Neuronal stem cell (in vitro differentiated cells): ENCODE measurements at regions not wholly inside any gene's neighbourhood (a gene's known extent, or its start where the extent isn't known, plus 50 kb on each side); places are given as distances from the start of the nearest gene placed in this dataset.
"Not testable (repeated sequence)": the region's sequence is repeated elsewhere in the genome, so short reads cannot be mapped to it uniquely, and the experiment has no call there.

ENCODE experiments used
- DNase-seq: peaks from one replicate; pipeline ENCODE4 v3.0.0-alpha.2; 2013; ENCODE audit warnings: low spot score
- H2AFZ ChIP-seq: one replicate; pipeline ENCODE4 v1.6.1; 2013; ENCODE audit warnings: mild to moderate bottlenecking, low read length, inconsistent platforms
- H2AK5ac ChIP-seq: 2 replicates; pipeline ENCODE4 v1.6.1; 2013; ENCODE audit warnings: low read depth, mild to moderate bottlenecking, inconsistent platforms, low read length, moderate library complexity, mixed read lengths
- H2BK120ac ChIP-seq: 2 replicates; pipeline ENCODE4 v1.6.1; 2013; ENCODE audit warnings: low read depth, mild to moderate bottlenecking, inconsistent platforms, low read length, moderate library complexity, mixed read lengths
- H2BK12ac ChIP-seq: one replicate; pipeline ENCODE4 v1.6.1; 2013; ENCODE audit warnings: low read length, inconsistent platforms
- H2BK15ac ChIP-seq: 2 replicates; pipeline ENCODE4 v1.6.1; 2013; ENCODE audit warnings: mild to moderate bottlenecking, low read length, inconsistent platforms, mixed read lengths
- H2BK5ac ChIP-seq: one replicate; pipeline ENCODE4 v1.6.1; 2013; ENCODE audit warnings: inconsistent platforms, mild to moderate bottlenecking, low read length, moderate library complexity
- H3K14ac ChIP-seq: one replicate; pipeline ENCODE4 v1.6.1; 2013; ENCODE audit warnings: low read length, inconsistent platforms
- H3K18ac ChIP-seq: 2 replicates; pipeline ENCODE4 v1.6.1; 2013; ENCODE audit warnings: low read length, inconsistent platforms
- H3K23ac ChIP-seq: 2 replicates; pipeline ENCODE4 v1.6.1; 2013; ENCODE audit warnings: low read depth, mild to moderate bottlenecking, mixed read lengths, low read length, inconsistent platforms; ENCODE audit not compliant: poor library complexity
- H3K27ac ChIP-seq: replicated peaks from 3 replicates; pipeline ENCODE4 v1.5.1; 2013; ENCODE audit warnings: low read length, inconsistent platforms
- H3K27me3 ChIP-seq, 3 experiments: 2 replicates each; pipeline ENCODE4 v1.6.1; 2013; ENCODE audit warnings: low read length in 3 of 3, mild to moderate bottlenecking in 2 of 3, inconsistent platforms in 1 of 3, low read depth in 1 of 3, mixed read lengths in 1 of 3, moderate library complexity in 1 of 3; ENCODE audit not compliant: control insufficient read depth in 3 of 3, insufficient read depth in 3 of 3
- H3K36me3 ChIP-seq, 2 donors: replicated peaks in 1 of 2; 2 replicates each; pipeline ENCODE4 v1.6.1; 2013; ENCODE audit warnings: low read length in 2 of 2; ENCODE audit not compliant: control insufficient read depth in 2 of 2, insufficient read depth in 2 of 2
- H3K4ac ChIP-seq: 2 replicates; pipeline ENCODE4 v1.6.1; 2013; ENCODE audit warnings: inconsistent platforms, mild to moderate bottlenecking, low read length, moderate library complexity
- H3K4me1 ChIP-seq, 2 donors: 1 replicate in 1 of 2; 2 replicates in 1 of 2; pipeline ENCODE4 v1.6.1; 2013; ENCODE audit warnings: low read length in 2 of 2, low read depth in 1 of 2; ENCODE audit not compliant: control insufficient read depth in 2 of 2, insufficient read depth in 1 of 2
- H3K4me2 ChIP-seq: one replicate; pipeline ENCODE4 v1.6.1; 2013; ENCODE audit warnings: mild to moderate bottlenecking, low read length, inconsistent platforms; ENCODE audit not compliant: insufficient read depth, poor library complexity, severe bottlenecking
- H3K4me3 ChIP-seq, 2 donors: 2 replicates each; pipeline ENCODE4 v1.5.1; 2013; ENCODE audit warnings: low read length in 2 of 2, mild to moderate bottlenecking in 2 of 2, inconsistent platforms in 1 of 2, moderate library complexity in 1 of 2
- H3K79me1 ChIP-seq: one replicate; pipeline ENCODE4 v1.6.1; 2013; ENCODE audit warnings: low read depth, mild to moderate bottlenecking, inconsistent platforms, low read length, moderate library complexity
- H3K9ac ChIP-seq: one replicate; pipeline ENCODE4 v1.6.1; 2013; ENCODE audit warnings: mild to moderate bottlenecking, low read depth, low read length, inconsistent platforms; ENCODE audit not compliant: poor library complexity
- H3K9me3 ChIP-seq, 2 donors: replicated peaks in 1 of 2; 2 replicates each; pipeline versions ENCODE3 to v1.6.1; 2013; ENCODE audit warnings: low read length in 2 of 2, mild to moderate bottlenecking in 2 of 2, inconsistent platforms in 1 of 2, low read depth in 1 of 2, mixed read lengths in 1 of 2, moderate library complexity in 1 of 2; ENCODE audit not compliant: control insufficient read depth in 2 of 2, insufficient read depth in 1 of 2
- H4K8ac ChIP-seq: one replicate; pipeline ENCODE4 v1.6.1; 2013; ENCODE audit warnings: low read depth, mild to moderate bottlenecking, inconsistent platforms, low read length, moderate library complexity
- H4K91ac ChIP-seq: one replicate; pipeline ENCODE4 v1.6.1; 2013; ENCODE audit warnings: low read length, low read depth, mild to moderate bottlenecking, inconsistent platforms; ENCODE audit not compliant: poor library complexity
- WGBS, 2 donors: extraction: QIAGEN DNeasy Blood & Tissue Kit; methylation state at CpG; one replicate each; pipeline ENCODE4 v1.1.7; 2013; ENCODE audit warnings: missing lambda C conversion rate in 2 of 2, mixed read lengths in 1 of 2; ENCODE audit not compliant: insufficient read length in 2 of 2, insufficient replicate concordance in 1 of 2; ENCODE audit errors: extremely low coverage in 2 of 2; 5-methylcytosine and 5-hydroxymethylcytosine counted together

DNA sequence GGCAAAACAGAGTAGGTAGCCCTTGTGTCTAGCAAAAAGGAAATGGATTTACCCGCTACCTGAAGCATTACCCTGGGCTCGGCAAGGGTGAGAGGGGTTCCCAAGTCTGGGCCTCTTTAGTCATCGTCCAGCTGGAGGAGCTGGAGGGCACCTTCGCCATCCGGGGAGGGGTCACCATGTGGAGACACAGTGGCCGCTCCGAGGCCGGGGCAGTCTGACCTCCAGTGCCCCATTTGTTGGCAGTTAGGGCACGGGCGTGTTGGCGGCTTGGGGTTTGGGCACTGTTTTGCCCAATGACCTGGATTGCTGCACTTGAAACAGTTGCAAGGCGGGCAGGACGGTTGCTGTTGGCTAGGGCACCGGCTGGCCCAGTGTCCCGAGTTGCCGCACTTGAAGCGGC lies 581.8 kb downstream of the SUCLG1 start:
- not testable (repeated sequence) for H3K23ac ChIP-seq, H3K4me3 ChIP-seq, H2AK5ac ChIP-seq, H4K8ac ChIP-seq, H3K27me3 ChIP-seq, H3K4me1 ChIP-seq, H2BK12ac ChIP-seq, H2BK5ac ChIP-seq, H4K91ac ChIP-seq, H3K27ac ChIP-seq, H3K4ac ChIP-seq, H3K9me3 ChIP-seq, H3K9ac ChIP-seq, H2AFZ ChIP-seq, DNase-seq, H2BK120ac ChIP-seq, H3K79me1 ChIP-seq, H3K36me3 ChIP-seq, H3K14ac ChIP-seq, H3K4me2 ChIP-seq, H2BK15ac ChIP-seq, H3K18ac ChIP-seq
- WGBS, 2 donors: no CpG with 5 or more reads among the region's 17 CpGs

DNA sequence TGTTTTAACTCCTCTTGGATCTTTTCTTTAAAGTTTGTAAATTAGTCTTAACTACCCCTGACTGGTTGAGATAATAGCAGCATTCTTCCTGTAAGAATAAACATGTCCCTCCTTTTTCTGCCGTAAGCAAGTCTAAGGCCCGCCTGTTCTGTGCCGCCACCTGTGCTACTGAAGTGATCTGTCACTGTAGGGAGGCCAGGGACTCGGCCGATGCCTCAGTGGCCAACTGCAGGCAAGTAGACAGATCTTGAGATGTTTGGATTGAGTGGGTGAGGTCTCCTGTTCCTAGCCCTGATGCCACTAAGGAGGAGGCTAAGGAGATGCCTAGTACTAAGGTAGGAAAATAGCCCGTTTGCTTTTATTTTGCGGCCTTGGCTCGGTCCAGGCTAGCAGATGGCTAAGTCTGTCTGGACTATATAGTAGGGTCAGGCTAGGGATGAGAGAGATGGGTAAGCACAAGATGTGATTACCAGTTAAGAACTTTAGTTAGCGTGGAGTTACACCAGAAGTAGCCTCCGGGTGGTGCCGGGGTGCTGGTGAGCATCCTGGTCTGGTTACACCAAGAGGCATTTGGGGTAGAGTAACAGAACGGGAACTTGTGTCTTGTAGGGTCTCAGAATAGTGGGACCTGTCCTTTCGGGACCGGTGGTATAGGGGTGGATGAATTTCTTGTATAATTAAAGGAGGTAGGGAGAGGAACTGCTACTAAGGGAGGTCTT lies 584.2 kb downstream of the SUCLG1 start:
- no peak overlapping the region for H3K18ac ChIP-seq
- no peak overlapping the region for H2BK5ac ChIP-seq

DNA sequence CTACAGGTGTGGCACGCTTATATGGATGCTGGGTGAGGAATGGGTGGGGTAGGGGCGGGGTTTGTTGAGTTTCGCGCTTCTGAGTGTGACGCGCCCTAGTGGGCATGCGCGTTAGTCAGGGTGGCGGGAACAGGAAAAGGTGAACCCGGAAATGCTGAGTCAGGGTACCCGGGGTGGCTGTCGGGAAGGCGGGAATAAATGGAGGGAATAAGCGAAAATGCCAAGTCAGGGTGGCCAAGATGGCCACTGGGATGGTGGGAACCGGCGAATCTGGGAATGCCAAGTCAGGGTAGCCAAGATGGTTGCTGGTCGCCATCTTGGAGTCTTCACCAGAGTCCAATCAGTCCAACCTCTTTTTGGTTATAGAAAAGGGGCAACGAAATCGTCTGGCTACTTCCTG lies 585.0 kb downstream of the SUCLG1 start:
- Histone ChIP-seq H4K91ac (no peak overlapping the region), H3K4me1 (no peaks in the 10 kb centered on the region), H2BK15ac (no peak overlapping the region), H3K4ac (no peak overlapping the region), H3K27ac (no peak overlapping the region), H3K79me1 (no peaks in the 10 kb centered on the region), H3K14ac (no peak overlapping the region), H3K23ac (no peak overlapping the region), H3K4me3 (no peak overlapping the region), H3K18ac (no peak overlapping the region), H3K9me3 (peaks cover 0 to 1% of the 10 kb centered on the region in 2 donors), H3K4me2 (no peak overlapping the region), H2BK5ac (no peak overlapping the region), H4K8ac (no peak overlapping the region), H2BK12ac (no peak overlapping the region), H3K36me3 (no peaks in the 10 kb centered on the region), H2BK120ac (no peak overlapping the region), H3K9ac (no peak overlapping the region), H2AFZ (no peak overlapping the region), H2AK5ac (no peak overlapping the region), H3K27me3 (no peaks in the 10 kb centered on the region)
- no peak for DNase-seq
- no CpG with 5 or more reads among the region's 19 CpGs for WGBS, 2 donors

More for the DNA sequence above, 584.2 kb downstream of the SUCLG1 start:
- peaks cover 0 to 1% of the 10 kb centered on the region in 2 donors for H3K9me3 ChIP-seq
- H3K79me1 ChIP-seq: no peaks in the 10 kb centered on the region
- no peak overlapping the region for H4K91ac ChIP-seq
- no peak overlapping the region for H3K4ac ChIP-seq
- H2AFZ ChIP-seq: no peak overlapping the region
- DNase-seq: no peak
- H3K27ac ChIP-seq: no peak overlapping the region
- H3K23ac ChIP-seq: no peak overlapping the region
- no peaks in the 10 kb centered on the region for H3K27me3 ChIP-seq
- H2BK120ac ChIP-seq: no peak overlapping the region
- no peak overlapping the region for H2AK5ac ChIP-seq
- no peak overlapping the region for H3K4me2 ChIP-seq
- no peak overlapping the region for H4K8ac ChIP-seq
- no peaks in the 10 kb centered on the region for H3K4me1 ChIP-seq
- H3K9ac ChIP-seq: no peak overlapping the region
- H3K14ac ChIP-seq: no peak overlapping the region
- WGBS, 2 donors: no CpG with 5 or more reads among the region's 14 CpGs
- no peaks in the 10 kb centered on the region for H3K36me3 ChIP-seq
- no peak overlapping the region for H2BK12ac ChIP-seq
- no peak overlapping the region for H3K4me3 ChIP-seq
- H2BK15ac ChIP-seq: no peak overlapping the region

- H3K36me3 ChIP-seq: no peaks in the 10 kb centered on the region
- H4K8ac ChIP-seq: no peak overlapping the region
- no peak for DNase-seq
- H3K4me1 ChIP-seq: no peaks in the 10 kb centered on the region
- no peaks in the 10 kb centered on the region for H3K9me3 ChIP-seq
- H2AK5ac ChIP-seq: no peak overlapping the region
- H3K4ac ChIP-seq: no peak overlapping the region
- no peak overlapping the region for H2BK5ac ChIP-seq
- H3K79me1 ChIP-seq: no peaks in the 10 kb centered on the region
- H2BK12ac ChIP-seq: no peak overlapping the region
- no peaks in the 10 kb centered on the region for H3K27me3 ChIP-seq
- no peak overlapping the region for H4K91ac ChIP-seq
- no peak overlapping the region for H3K4me2 ChIP-seq
- no CpG with 5 or more reads among the region's 6 CpGs for WGBS, 2 donors
- no peak overlapping the region for H3K4me3 ChIP-seq
- no peak overlapping the region for H3K9ac ChIP-seq
- H3K23ac ChIP-seq: no peak overlapping the region
- H2BK120ac ChIP-seq: no peak overlapping the region
- H3K18ac ChIP-seq: no peak overlapping the region
- no peak overlapping the region for H3K14ac ChIP-seq
- no peak overlapping the region for H2BK15ac ChIP-seq
- no peak overlapping the region for H2AFZ ChIP-seq
- H3K27ac ChIP-seq: no peak overlapping the region
Measured at GRCh38 chr2:83873110-83873509, 586.0 kb downstream of the SUCLG1 start.
